ENCODE measurements at regions not wholly inside any gene's neighbourhood (a gene's known extent, or its start where the extent isn't known, plus 50 kb on each side); places are given as distances from the start of the nearest gene placed in this dataset.

DNA sequence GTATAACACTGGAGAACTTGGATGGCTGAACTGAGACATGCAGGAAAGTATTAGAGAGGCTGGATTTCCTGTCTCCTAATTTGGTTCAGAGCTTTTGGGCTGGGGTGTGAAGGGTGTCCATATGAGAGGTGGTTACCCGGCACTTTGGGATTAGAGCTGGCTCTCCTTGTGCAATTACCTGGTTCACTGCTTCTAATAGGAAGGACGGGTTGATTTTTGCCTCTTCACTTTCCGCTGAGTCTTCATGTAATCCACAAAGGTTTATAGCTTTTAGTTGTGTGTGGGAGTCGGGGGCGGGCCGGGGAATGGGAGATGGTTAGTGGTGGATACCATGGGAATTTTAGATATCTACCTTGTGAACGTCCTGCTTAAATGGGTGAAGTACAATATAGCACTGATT lies 151.5 kb downstream of the BTBD3 start:
- TF ChIP-seq, protein P1, sequence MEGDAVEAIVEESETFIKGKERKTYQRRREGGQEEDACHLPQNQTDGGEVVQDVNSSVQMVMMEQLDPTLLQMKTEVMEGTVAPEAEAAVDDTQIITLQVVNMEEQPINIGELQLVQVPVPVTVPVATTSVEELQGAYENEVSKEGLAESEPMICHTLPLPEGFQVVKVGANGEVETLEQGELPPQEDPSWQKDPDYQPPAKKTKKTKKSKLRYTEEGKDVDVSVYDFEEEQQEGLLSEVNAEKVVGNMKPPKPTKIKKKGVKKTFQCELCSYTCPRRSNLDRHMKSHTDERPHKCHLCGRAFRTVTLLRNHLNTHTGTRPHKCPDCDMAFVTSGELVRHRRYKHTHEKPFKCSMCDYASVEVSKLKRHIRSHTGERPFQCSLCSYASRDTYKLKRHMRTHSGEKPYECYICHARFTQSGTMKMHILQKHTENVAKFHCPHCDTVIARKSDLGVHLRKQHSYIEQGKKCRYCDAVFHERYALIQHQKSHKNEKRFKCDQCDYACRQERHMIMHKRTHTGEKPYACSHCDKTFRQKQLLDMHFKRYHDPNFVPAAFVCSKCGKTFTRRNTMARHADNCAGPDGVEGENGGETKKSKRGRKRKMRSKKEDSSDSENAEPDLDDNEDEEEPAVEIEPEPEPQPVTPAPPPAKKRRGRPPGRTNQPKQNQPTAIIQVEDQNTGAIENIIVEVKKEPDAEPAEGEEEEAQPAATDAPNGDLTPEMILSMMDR (conservative IDR thresholded peaks at IDR 0.05 in 1 of 2, IDR thresholded peaks at IDR 0.05 in 1 of 2; ENCODE audit: low read depth in 1 of 2, low read length in 2 of 2), result no peak
- TF ChIP-seq EZH2 (IDR thresholded peaks at IDR 0.05; ENCODE audit: low read length, missing control alignments), result no peak
- Histone ChIP-seq H3K4me3 (replicated peaks in 1 of 4; ENCODE audit: control extremely low read depth in 1 of 4, insufficient read depth in 1 of 4, low read depth in 3 of 4, low read length in 4 of 4) (no peak overlapping the region), H3K79me2 (ENCODE audit: control insufficient read depth, insufficient read depth, low read length) (no peaks in the 10 kb centered on the region), H3K9me3 (ENCODE audit: control insufficient read depth, insufficient read depth, low read depth, low read length) (no peaks in the 10 kb centered on the region), H3K9ac (ENCODE audit: insufficient read depth, low read length) (no peak overlapping the region), H3K27ac (ENCODE audit: insufficient read depth, low read length) (no peak overlapping the region), H2AFZ (ENCODE audit: low read length) (no peak overlapping the region), H4K20me1 (ENCODE audit: control insufficient read depth, extremely low read depth, insufficient read depth, low read length) (no peaks in the 10 kb centered on the region), H3K4me1 (ENCODE audit: control insufficient read depth, extremely low read depth, insufficient read depth, low read length) (no peaks in the 10 kb centered on the region), H3K4me2 (ENCODE audit: extremely low read depth, insufficient read depth, low read length) (no peak overlapping the region), H3K36me3 (ENCODE audit: control insufficient read depth, insufficient read depth, low read length) (no peaks in the 10 kb centered on the region), H3K27me3 (ENCODE audit: control insufficient read depth, insufficient read depth, low read length) (no peaks in the 10 kb centered on the region)
- DNase-seq (ENCODE audit: low read depth in 2 of 2), result no peak

DNA sequence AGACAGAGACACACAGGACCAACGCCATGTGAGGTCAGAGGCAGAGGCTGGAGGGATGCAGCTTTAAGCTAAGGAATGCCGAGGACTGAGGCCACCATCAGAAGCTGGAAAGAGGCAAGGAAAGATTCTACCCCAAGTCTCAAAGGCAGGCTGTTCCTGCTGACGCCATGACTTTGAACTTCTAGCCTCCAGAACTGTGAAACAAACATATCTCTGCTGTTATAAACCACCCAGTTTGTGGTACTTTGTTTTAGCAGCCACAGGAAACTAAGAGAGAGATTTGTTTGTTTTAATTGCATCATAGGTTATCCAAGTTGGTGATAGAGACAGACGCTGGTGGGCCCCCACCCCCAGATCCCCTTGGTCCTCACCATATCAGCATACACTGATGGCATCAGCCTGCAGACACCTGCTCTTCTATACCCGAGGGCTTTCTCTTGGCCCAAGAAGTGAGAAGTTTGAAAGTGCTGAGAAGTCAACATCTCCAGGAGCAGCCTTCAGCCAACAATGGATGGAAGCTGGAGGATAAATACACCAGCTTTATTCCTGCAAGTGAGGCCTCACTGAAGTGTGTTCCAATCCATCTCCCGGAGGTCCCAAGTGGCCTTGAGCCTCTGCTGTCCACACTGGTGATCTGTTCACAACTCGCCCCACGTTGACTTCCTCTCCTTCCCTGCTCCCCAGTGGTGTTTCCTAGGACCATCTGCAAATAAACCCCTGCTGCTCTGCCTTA lies 154.7 kb downstream of the BTBD3 start:
- no peak overlapping the region for H3K27ac ChIP-seq (ENCODE audit: insufficient read depth, low read length)
- H3K9ac ChIP-seq (ENCODE audit: insufficient read depth, low read length), result no peak overlapping the region
- no peaks in the 10 kb centered on the region for H3K79me2 ChIP-seq (ENCODE audit: control insufficient read depth, insufficient read depth, low read length)
- DNase-seq (ENCODE audit: low read depth in 2 of 2), result no peak
- no peak overlapping the region for H2AFZ ChIP-seq (ENCODE audit: low read length)
- no peak overlapping the region for H3K4me3 ChIP-seq (replicated peaks in 1 of 4; ENCODE audit: control extremely low read depth in 1 of 4, insufficient read depth in 1 of 4, low read depth in 3 of 4, low read length in 4 of 4)
- H4K20me1 ChIP-seq (ENCODE audit: control insufficient read depth, extremely low read depth, insufficient read depth, low read length), result no peaks in the 10 kb centered on the region
- no peaks in the 10 kb centered on the region for H3K9me3 ChIP-seq (ENCODE audit: control insufficient read depth, insufficient read depth, low read depth, low read length)
- no peak overlapping the region for H3K4me2 ChIP-seq (ENCODE audit: extremely low read depth, insufficient read depth, low read length)
- no peaks in the 10 kb centered on the region for H3K4me1 ChIP-seq (ENCODE audit: control insufficient read depth, extremely low read depth, insufficient read depth, low read length)
- TF ChIP-seq, protein P1 (conservative IDR thresholded peaks at IDR 0.05 in 1 of 2, IDR thresholded peaks at IDR 0.05 in 1 of 2; ENCODE audit: low read depth in 1 of 2, low read length in 2 of 2), result no peak
- no peak for TF ChIP-seq EZH2 (IDR thresholded peaks at IDR 0.05; ENCODE audit: low read length, missing control alignments)
- H3K36me3 ChIP-seq (ENCODE audit: control insufficient read depth, insufficient read depth, low read length), result no peaks in the 10 kb centered on the region
- H3K27me3 ChIP-seq (ENCODE audit: control insufficient read depth, insufficient read depth, low read length), result no peaks in the 10 kb centered on the region

DNA sequence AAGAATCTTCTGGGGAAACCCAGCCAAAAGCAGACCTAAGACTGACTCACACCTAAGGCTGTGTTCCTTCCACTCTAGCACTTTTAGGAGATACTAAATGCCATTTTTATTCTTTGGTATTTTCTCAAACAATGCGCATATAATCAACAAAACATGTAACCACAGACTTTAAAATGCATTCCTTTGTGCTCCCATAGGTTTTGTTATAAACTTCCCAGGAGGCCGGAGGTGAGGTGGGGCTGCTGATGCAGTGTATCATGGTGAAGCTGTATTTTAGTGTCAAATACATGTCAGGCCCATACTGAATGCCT lies 155.2 kb downstream of the BTBD3 start:
- no peak overlapping the region for H2AFZ ChIP-seq (ENCODE audit: low read length)
- no peaks in the 10 kb centered on the region for H3K36me3 ChIP-seq (ENCODE audit: control insufficient read depth, insufficient read depth, low read length)
- H3K27ac ChIP-seq (ENCODE audit: insufficient read depth, low read length), result no peak overlapping the region
- no peaks in the 10 kb centered on the region for H4K20me1 ChIP-seq (ENCODE audit: control insufficient read depth, extremely low read depth, insufficient read depth, low read length)
- H3K4me1 ChIP-seq (ENCODE audit: control insufficient read depth, extremely low read depth, insufficient read depth, low read length), result no peaks in the 10 kb centered on the region
- no peaks in the 10 kb centered on the region for H3K79me2 ChIP-seq (ENCODE audit: control insufficient read depth, insufficient read depth, low read length)
- H3K4me3 ChIP-seq (replicated peaks in 1 of 4; ENCODE audit: control extremely low read depth in 1 of 4, insufficient read depth in 1 of 4, low read depth in 3 of 4, low read length in 4 of 4), result no peak overlapping the region
- H3K4me2 ChIP-seq (ENCODE audit: extremely low read depth, insufficient read depth, low read length), result no peak overlapping the region
- H3K27me3 ChIP-seq (ENCODE audit: control insufficient read depth, insufficient read depth, low read length), result no peaks in the 10 kb centered on the region
- DNase-seq (ENCODE audit: low read depth in 2 of 2), result peak in 1 of 2 donors; percentile 43
- no peak overlapping the region for H3K9ac ChIP-seq (ENCODE audit: insufficient read depth, low read length)
- H3K9me3 ChIP-seq (ENCODE audit: control insufficient read depth, insufficient read depth, low read depth, low read length), result no peaks in the 10 kb centered on the region
- TF ChIP-seq EZH2 (IDR thresholded peaks at IDR 0.05; ENCODE audit: low read length, missing control alignments), result no peak
- TF ChIP-seq, protein P1 (conservative IDR thresholded peaks at IDR 0.05 in 1 of 2, IDR thresholded peaks at IDR 0.05 in 1 of 2; ENCODE audit: low read depth in 1 of 2, low read length in 2 of 2), result no peak
